Testis (tissue), 2 donors: ENCODE measurements at regions not wholly inside any gene's neighbourhood (a gene's known extent, or its start where the extent isn't known, plus 50 kb on each side); places are given as distances from the start of the nearest gene placed in this dataset.

Experiments used
- POLR2A ChIP-seq: fragments of 450-650 bp; IDR thresholded peaks from one replicate; pipeline ENCODE4 v1.6.1; 2017; ENCODE audit warnings: antibody characterized with exemption, mild to moderate bottlenecking, moderate library complexity
- TF ChIP-seq, protein P1 (sequence below), 3 experiments: fragments of 450-650 bp in 2 of 3; fragments of 200-600 bp in 1 of 3; sonication (generic) in 1 of 3; IDR thresholded peaks; one replicate each; pipeline ENCODE4 v1.5.1; 2016 to 2019; ENCODE audit warnings: antibody characterized with exemption in 3 of 3, mild to moderate bottlenecking in 2 of 3, moderate library complexity in 1 of 3

- TF ChIP-seq, protein P1, sequence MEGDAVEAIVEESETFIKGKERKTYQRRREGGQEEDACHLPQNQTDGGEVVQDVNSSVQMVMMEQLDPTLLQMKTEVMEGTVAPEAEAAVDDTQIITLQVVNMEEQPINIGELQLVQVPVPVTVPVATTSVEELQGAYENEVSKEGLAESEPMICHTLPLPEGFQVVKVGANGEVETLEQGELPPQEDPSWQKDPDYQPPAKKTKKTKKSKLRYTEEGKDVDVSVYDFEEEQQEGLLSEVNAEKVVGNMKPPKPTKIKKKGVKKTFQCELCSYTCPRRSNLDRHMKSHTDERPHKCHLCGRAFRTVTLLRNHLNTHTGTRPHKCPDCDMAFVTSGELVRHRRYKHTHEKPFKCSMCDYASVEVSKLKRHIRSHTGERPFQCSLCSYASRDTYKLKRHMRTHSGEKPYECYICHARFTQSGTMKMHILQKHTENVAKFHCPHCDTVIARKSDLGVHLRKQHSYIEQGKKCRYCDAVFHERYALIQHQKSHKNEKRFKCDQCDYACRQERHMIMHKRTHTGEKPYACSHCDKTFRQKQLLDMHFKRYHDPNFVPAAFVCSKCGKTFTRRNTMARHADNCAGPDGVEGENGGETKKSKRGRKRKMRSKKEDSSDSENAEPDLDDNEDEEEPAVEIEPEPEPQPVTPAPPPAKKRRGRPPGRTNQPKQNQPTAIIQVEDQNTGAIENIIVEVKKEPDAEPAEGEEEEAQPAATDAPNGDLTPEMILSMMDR (IDR thresholded peaks at IDR 0.05) = no peak
- TF ChIP-seq POLR2A = no peak
These were observed 177.9 kb upstream of the DUSP10 start for GRCh38 chr1:221919743-221920142.
